ENCODE measurements at regions not wholly inside any gene's neighbourhood (a gene's known extent, or its start where the extent isn't known, plus 50 kb on each side); places are given as distances from the start of the nearest gene placed in this dataset.

DNA sequence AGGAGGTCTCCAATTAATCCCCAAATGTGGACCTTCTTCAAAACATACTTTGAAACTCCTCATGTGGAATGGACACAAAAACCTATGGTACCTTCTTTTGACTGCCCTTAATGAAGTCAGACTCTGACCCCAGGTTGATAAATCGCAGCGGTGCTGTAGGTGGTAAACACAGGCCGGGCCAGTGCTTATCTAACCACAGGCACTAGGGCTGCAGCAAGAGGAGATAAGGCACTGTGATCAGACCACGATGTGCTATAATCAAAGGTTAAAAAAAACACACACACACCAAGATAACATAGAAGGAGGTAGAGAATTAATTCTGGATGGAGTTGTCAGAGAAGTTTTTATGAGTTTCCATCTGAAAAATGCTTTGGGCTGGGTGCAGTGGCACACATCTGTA is 52.3 kb upstream of the SIPA1L2 start:
- DNase-seq (ENCODE audit: low read depth), result no peak

DNA sequence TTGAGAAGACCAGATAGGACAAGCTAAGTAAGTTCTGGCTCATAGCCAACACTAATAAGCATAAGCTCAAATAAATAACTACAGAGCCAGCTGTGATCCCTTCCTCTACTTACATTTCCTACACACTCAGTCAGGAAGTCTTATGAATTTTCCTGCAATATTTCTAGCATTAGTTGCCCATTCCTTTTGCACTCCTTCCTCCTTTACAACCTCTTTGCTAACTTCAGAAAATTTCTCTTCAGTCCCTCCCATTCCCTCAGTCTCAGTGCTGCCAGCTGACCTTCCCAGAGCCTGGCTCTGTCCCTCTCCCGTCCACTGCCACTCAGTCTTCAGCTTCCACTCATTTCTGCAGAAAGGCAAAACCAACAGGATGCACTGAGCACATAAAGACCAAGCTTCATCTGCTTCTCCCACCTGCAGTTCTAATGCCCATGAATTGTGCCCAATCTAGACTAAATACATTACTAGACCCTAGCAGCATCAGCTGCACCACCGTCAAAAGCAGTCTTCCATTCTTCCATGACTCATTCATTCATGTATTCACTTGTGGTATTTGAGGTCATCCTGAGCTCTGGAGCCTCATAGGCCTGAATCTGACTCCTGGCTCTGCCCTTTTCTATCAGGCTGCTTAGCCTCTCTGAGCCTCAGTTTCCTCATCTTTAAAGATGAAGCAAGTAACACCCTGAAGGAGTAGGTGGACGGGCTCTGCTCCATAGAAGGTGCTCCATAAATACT is 54.6 kb upstream of the SIPA1L2 start:
- DNase-seq (ENCODE audit: low read depth), result no peak

DNA sequence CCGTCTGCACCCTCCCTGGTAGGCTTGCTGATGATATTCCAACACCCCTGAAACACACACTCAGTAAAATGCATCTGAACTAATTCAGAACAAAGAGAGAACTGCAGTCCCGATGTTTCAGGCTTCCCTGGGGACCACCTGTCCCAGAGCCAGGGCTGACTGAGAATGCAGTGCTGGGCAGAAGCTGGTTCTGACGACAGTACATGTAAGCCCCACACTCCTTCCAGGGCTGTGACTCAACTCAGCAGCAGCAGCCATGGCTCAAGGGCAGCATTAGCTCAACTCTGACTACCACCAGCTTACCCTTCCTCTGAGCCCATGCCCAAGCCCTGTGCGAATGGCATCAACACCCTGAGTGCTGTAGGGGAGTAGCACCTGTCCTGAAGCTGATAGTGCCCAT is 56.4 kb upstream of the SIPA1L2 start:
- DNase-seq (ENCODE audit: low read depth), result no peak

DNA sequence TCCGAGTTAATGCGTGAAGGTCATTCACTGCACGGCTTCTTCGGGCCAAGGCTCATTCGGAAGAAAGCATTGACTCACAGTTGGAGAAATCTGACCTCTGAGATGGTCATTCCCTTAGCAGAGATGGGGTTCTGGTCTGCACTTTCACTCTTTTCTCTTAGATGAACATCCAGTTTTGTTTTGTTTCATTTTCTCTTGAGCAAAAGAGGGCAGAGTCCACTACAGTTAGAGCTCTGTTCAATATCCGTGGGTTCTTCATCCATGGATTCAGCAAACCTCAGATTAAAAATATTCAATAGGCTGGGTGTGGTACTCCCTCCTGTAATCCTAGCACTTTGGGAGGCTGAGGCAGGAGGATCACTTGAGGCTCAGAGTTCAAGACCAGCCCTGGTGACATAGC is 57.4 kb upstream of the SIPA1L2 start:
- DNase-seq (ENCODE audit: low read depth), result no peak

DNA sequence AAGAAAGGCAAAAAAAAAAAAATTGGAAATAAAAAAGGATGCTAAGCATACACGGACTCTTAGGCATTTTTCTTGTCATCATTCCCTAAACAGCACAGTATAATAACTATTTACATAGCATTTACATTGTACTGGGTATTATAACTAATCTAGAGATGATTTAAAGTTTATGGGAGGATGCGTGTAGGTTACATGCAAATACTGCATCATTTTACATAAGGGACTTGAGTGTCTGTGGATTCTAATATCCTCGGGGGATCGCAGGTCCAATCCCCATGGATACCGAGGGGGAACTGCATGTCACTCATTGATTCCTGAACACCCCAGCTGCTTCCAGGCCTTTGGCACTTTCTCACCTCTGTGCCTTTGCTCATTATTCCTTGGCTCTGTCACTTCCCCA is 57.8 kb upstream of the SIPA1L2 start:
- no peak for DNase-seq (ENCODE audit: low read depth)

DNA sequence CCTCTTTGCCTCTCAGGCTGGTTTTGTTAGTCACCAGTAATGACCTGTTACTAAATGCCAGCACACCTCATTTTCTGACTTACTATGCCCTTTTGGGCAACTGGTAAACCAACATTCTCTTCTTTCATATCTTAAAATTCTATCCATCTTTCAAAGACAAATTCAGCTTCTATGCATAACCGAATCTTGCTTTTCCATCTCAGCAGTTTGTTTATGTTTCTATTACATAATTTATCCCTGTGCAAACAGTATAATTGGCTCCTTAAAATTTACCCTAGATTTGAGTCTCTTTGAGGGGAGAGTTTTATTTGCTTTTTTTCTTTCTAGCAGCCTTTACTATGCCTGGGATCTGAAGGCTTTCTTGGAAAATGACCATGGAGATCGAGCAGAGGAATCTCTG is 58.5 kb upstream of the SIPA1L2 start:
- DNase-seq (ENCODE audit: low read depth), result no peak

DNA sequence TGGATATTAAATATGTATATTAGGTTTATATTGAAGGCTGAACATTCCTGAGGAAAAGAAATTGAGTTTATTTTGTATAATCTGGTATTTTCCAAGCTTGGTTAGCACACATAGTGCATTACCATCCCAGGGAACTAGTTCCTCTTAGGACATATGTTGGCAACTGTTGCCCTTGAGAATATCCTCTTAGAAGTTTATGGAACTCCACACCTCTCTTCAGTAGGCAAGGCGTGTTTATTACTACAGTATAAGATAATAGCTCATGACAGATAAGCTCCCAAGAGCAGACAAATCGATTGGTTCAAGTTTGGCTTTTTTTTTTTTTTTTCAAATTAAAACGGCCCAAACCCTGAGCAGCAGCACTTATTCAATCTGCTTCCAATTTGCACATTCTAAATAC is 59.8 kb upstream of the SIPA1L2 start:
- no peak for DNase-seq (ENCODE audit: low read depth)

DNA sequence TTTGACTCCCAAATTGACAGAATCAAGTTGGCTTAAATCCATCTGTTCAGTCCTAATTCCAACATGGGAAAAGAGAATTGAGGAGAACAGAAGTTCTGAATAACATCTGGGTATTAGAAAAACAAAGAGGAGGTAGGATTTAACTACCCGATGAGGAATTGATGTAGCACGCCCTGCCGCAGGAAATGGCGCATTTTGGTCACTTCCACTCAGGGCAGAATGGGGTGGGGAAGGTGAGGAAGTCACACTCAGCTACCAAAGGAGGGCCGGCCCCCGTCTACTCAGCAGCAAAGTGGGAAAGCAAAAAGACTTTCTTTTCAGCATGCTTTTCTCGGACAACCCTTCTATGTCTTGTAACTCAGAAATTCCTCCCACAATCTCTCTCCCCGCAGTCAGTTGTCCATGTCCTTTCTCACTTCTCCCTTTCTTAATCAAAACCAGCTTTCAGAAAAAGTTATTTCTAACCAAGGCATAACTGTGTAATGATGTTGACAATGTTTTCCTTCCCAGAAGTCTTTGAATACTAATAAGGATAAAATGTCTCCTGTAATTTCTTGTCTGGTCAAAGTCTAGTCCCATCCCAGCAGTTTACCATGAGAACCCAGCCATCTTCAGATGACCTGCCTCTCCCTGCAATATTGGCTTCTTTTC is 60.5 kb upstream of the SIPA1L2 start:
- peak; percentile 37 for DNase-seq (ENCODE audit: low read depth)

DNA sequence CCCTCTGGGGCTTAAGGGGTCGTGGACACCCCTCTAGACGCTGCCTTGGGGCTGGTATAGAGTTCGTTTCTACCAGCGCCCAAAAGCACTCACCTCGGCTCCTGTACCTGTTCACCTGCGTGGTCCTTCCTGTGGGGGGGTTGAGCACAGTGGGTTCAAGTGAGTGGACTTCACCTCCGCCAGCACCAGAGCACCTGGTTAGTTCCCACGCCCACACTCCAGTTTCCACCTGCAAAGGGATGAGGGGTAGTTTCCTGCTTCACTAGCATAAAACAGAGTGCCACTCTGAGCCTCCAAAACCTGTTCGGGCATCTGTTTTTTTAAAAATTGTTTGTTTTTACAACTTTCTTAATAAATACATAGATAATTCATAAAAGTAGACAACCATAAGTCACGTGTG is 64.5 kb upstream of the SIPA1L2 start:
- DNase-seq (ENCODE audit: low read depth), result no peak

DNA sequence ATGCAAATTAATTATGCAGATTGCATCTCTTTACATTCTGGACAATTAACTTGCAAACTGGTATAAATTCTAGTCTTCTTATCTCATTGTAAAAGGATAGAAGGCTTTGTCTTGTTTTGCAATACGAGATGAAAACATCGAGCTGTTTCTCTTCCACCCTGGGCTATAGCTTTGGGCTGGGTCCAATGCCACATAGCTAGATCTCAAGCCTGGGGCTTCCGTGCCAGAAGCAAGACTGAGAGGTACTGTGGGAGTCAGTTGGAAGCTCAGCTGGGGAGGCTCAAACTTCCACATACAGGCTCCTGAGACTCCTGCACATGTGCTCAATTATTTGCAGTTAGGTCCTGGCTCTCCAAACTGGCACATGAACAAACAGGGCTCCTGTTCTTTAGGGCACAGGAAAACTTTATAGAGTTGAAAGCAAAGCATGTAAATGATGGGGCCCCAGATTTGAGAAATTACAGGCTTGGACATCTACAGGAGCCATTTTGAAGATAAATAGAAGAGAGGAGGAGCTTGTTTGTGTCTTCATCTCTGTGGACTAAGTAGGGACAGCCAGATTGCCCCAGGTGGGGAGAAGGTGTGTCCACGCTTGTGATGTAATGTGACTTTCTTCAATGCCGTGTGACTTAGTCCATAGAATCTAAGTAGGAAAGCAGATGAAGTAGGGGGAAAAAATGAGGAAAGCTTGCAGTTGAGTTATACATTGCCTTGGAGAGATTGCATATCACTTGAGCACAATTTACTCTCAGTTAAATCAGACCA is 65.9 kb upstream of the SIPA1L2 start:
- no peak for DNase-seq (ENCODE audit: low read depth)

DNA sequence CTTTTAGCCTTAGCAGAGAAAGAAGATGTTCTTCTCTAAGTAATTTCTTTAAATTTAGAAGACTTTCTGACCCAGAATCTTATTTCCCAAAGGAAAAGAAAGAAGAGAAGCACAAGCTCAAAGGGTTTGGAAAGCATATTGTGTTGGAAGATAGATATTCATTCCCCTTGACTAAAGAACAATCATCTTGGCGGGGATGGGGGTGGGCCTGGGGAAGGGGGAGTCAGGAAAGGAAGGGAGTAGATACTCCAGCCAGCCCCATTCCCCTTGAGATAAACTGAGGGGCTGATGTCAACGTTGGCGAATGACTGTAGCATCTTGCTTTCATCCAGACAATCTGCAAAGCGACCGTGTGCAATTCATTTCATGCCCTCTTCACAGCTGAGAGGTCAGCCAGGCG is 66.5 kb upstream of the SIPA1L2 start:
- DNase-seq (ENCODE audit: low read depth), result no peak

DNA sequence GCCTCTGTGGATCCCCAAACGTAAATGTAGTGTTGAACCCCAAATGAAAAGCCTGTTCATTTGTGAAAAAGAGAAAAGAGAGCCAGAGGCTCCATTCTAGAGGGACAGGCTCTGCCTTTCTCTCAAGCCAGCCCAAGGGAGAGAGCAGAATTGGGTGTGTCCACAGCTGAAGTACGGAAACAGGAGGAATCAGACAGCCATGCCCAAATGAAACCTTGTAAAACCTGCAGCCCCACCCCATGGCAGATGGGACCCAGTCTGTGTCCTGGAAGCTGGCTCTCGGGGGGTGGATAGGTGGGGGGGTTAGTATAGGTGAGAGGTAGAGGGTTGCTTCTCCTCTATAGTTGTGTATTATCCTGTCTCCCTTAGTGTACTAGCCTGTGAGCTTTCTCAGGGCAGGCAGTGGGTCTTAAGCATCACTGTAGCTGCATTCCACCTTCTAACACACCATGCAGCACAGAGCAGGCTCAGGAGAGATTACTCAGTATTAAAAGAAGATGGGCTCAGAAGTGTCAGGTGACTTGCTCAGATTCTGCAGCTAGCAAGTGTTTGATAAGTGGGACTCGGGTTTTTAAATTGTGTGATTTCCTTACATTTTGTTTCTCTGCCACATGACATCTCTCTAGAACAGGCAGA is 67.4 kb upstream of the SIPA1L2 start:
- no peak for DNase-seq (ENCODE audit: low read depth)

DNA sequence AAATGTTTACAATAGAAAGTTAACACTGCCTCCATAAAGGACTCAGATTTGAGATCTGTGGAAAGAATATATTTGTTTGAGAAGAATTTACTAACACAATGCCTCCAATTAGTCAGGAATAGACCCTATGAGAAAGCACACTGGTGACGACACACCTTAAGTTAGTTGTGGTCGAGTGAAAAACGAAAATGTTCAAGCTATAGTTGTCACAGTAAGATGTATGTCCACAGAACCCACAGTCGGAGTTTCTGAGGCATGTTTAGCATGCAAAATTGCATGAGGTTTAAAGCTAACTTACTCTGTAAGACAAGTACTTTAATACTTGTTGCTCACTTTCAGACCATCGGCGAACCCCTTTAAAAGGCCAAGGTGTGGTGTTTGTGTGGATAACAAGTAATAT is 69.9 kb upstream of the SIPA1L2 start:
- DNase-seq (ENCODE audit: low read depth), result no peak

DNA sequence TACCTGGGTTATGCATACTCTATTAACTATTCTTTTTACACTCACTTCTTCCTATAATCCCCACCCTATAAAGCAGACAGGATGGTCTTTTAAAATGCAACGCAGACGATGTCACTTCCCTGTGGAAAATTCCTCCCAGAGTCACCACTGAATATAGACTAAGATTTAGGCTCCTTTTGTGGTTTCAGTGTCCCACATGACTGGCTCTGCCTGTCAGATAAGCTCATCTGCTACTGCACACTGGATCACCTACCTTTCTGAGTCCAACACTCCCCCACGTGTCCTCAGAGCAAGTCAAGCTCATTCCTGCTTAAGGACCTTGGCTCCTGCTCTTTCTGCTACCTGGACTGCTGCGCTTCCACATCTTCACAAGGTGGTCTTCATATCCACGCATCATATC is 73.0 kb upstream of the SIPA1L2 start:
- DNase-seq (ENCODE audit: low read depth), result no peak

DNA sequence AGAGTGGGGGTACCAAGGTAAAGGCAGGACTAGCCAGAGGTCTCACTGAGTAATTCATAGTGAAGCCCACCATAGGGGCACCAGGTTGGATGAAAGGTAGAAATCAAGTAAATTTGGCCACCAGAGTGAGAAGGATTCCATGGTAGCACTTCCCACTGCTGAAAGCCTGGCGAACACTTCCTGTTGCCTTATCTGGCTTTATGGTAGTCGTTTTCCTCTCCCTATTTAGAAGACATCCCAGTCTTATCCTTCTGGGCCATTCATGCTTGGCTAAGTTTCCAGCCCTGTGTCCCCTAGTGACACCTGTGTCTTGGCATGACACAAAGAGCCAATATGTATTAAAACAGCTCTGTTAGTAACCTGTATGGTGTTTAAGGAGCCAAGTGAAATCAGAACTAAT is 74.3 kb upstream of the SIPA1L2 start:
- no peak for DNase-seq (ENCODE audit: low read depth)

DNA sequence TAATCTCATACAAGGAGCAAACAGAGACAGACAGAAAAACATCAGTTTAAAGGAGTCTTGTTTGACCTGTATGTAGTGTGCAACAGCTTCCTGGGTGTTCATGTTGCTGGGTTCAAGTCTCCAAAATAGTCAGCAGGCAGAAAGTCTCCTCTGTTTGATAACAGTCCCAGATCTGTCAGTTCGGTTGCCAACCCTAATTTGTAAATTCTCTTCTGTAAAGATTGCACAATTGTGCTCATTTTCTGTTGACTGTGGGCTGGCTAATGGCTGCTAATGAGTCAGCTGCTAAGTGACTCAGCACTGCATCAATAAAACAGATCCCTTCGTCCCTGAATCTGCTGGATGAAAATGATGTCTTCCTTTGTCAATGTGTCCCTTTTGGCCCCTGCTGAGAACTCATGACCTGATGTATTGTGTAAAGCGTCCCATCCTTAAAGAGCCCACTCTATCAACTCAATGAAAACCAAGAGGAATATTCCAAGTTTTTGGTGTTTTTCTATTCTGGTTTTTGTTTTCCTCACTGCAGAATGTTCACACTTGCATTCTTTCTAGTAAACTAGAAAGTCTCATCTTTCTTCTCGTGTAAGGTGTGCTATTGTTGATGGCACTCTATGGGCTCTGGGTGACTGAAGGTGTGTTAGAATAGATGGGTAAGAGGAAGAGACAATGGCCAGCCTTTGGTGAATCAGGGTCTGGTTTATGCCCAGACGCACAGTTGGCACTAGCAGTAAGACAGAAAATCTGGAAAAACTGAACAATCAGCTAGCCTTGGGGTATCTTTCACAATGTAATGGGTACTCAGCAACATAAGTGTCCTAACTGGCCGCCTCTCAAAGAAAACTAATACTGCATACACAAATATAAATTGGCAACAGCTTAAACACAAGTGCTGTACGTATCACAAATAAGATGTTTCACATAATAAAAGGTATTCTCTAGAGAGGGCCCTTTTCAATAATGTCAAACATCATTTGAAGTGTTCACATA is 75.1 kb upstream of the SIPA1L2 start:
- peak; percentile 82 for DNase-seq (ENCODE audit: low read depth)

DNA sequence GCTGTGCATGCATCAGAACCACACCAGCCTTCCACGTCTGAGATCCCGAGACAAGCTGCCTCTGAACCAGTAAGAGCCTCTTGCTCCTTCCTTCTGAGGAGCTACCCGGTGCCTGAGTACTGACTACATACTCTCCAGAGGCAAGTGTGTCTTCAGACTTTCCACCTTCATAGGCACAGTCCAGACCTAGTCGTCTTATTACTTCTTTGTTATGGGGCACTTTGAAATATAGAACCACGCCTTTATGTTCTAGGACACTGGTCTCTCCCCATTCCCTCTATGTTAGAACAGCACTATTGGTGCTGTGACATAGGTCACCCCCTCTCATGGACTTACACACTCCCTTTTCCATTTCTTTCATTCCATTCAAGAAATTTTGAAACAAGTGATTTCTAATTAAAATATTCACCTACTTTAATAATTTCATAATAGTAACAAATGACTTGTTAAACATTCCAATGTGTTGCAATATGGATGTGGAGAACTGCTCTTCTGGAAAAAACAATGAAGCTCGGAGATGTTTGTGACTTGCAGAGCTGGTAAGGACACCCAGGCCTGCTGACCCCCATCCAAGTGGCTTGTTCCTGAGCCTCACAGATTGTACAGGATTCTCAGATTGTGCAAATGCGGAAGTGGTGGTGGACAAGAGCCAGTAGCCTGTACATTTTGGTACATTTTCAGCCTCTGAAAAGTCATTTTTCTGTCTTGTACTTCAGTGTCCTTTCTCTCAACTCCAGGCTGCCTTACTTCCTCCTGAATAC is 76.1 kb upstream of the SIPA1L2 start:
- no peak for DNase-seq (ENCODE audit: low read depth)

DNA sequence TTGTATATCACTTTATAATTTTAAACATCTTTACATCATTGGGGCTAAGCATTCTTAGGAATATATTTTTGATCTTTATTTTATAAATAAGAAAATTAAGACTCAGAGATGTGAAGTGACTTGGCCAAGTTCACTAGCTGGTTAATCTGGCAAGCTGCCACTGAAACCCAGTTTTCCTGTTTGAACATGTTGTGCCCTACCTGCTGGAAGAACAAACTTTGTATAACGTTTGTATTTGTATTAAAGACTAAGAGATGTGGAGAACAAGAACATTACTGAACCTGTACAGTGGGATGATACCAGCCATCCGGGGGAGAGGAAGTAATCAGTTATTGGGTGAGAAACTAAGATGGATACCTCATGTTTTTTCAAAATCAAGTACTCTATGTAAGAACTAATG is 77.2 kb upstream of the SIPA1L2 start:
- no peak for DNase-seq (ENCODE audit: low read depth)

DNA sequence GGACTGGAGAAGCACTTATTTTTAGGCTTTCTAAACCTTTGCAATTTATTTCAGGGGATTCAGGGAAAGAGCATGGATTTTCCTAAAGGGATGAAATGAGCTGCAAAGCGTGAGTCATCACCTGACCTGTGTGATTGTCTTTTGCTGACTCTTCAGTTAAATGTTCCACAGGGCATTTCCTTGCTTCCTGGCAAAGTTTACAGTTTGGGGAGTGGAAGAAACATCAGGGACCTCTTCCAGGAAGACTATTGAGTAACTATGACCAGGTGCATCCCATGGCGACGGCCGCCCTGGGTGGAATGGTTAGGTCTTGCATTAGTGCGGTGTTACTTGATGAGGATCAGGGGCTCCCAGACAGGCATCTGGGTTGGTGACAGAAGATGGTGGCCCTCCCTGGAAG is 79.5 kb upstream of the SIPA1L2 start:
- no peak for DNase-seq (ENCODE audit: low read depth)

DNA sequence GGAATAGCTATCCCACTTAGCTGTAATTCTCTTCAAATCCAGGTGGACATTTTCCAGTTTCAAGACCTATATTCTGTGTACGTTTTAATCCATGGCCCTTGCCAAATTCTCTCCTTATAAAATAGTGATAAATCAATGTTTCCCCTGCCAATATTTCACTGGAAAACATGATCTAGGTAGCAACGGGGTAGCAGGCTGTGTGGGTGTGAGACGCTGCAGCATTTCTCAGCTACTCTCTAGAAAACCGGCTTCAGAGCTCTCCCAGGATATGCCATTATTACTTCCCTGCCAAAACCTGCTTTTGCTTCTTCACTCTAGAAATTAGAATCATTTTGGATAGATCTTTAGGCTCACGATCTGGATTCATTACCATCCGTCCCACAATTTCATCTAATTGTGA is 82.1 kb upstream of the SIPA1L2 start:
- DNase-seq (ENCODE audit: low read depth), result no peak

DNA sequence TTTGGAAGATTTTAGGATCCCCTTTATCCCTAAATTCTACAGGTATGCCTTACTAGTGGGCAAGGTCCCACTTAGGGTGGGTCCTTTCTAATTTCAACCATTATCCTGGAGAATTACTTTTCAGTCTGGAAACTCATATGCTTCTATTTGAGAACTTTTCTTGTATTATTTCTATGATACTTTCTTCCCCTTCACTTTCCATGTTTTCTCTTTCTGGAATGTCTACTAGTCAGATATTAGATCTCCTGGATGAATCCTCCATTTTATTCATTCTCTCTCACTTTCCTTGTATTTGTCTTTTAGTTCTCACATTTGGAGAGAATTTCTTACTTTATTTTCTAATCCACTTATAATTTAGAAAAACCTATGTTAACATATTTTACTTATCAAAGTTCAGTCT is 83.9 kb upstream of the SIPA1L2 start:
- DNase-seq (ENCODE audit: low read depth), result no peak
